Vagina (tissue), 2 donors: ENCODE measurements at regions not wholly inside any gene's neighbourhood (a gene's known extent, or its start where the extent isn't known, plus 50 kb on each side); places are given as distances from the start of the nearest gene placed in this dataset.

Experiments
- CTCF ChIP-seq, 3 experiments: fragments of 450-650 bp in 2 of 3; fragments of 200-600 bp in 1 of 3; sonication (generic) in 1 of 3; IDR thresholded peaks; one replicate each; pipeline ENCODE4 v1.5.1; 2017 to 2019; ENCODE audit warnings: antibody characterized with exemption in 3 of 3, mild to moderate bottlenecking in 2 of 3, moderate library complexity in 2 of 3
- POLR2A ChIP-seq, 2 donors: fragments of 450-650 bp; IDR thresholded peaks; one replicate each; pipeline ENCODE4 v1.6.1; 2017; ENCODE audit warnings: antibody characterized with exemption in 2 of 2, mild to moderate bottlenecking in 2 of 2, moderate library complexity in 2 of 2
- POLR2AphosphoS5 ChIP-seq, 2 donors: sonication (generic); formaldehyde crosslinking; IDR thresholded peaks; one replicate each; pipeline ENCODE4 v1.9.0; 2017; ENCODE audit warnings: antibody characterized with exemption in 2 of 2, mild to moderate bottlenecking in 2 of 2, low read depth in 1 of 2; ENCODE audit not compliant: insufficient read depth in 1 of 2

- TF ChIP-seq CTCF (IDR thresholded peaks at IDR 0.05) (no peak), POLR2AphosphoS5 (IDR thresholded peaks at IDR 0.05; ENCODE audit: insufficient read depth in 1 of 2, low read depth in 1 of 2) (no peak), POLR2A (IDR thresholded peaks at IDR 0.05) (no peak)
These were observed 235.0 kb upstream of the GMDS start for GRCh38 chr6:2480267-2480966.
